Peyer's patch (tissue), 4 donors: ENCODE measurements at regions not wholly inside any gene's neighbourhood (a gene's known extent, or its start where the extent isn't known, plus 50 kb on each side); places are given as distances from the start of the nearest gene placed in this dataset.

Source experiments
- POLR2A ChIP-seq, 2 donors: fragments of 450-650 bp; IDR thresholded peaks; one replicate each; pipeline ENCODE4 v1.5.1; 2017; ENCODE audit warnings: antibody characterized with exemption in 2 of 2, mild to moderate bottlenecking in 2 of 2, moderate library complexity in 2 of 2
- TF ChIP-seq, protein P1 (sequence below), 6 experiments: fragments of 450-650 bp in 4 of 6; fragments of 200-600 bp in 2 of 6; sonication (generic) in 1 of 6; IDR thresholded peaks; one replicate each; pipeline ENCODE4 v1.5.1; 2017 to 2019; ENCODE audit warnings: antibody characterized with exemption in 6 of 6, mild to moderate bottlenecking in 3 of 6, moderate library complexity in 1 of 6

DNA sequence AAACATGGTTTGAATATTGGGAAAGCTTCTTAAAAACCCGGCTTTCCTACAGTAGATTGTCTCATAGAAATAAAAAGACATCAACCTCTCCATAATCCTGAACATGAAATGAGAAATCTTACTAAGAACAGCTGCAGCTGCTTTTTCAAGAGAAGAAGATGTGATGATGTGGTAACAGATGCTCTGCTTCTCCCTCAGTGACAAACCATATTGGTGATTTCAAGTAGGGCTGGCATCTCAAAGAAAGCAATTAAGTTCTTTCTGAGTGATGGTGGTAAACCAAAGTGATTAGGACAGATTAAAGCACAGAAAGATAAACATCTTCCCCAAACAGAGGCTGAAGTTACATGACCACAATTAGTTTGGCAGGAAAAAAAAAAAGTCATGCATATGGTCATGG is 1477.7 kb downstream of the RAPGEF2 start:
- TF ChIP-seq, protein P1, sequence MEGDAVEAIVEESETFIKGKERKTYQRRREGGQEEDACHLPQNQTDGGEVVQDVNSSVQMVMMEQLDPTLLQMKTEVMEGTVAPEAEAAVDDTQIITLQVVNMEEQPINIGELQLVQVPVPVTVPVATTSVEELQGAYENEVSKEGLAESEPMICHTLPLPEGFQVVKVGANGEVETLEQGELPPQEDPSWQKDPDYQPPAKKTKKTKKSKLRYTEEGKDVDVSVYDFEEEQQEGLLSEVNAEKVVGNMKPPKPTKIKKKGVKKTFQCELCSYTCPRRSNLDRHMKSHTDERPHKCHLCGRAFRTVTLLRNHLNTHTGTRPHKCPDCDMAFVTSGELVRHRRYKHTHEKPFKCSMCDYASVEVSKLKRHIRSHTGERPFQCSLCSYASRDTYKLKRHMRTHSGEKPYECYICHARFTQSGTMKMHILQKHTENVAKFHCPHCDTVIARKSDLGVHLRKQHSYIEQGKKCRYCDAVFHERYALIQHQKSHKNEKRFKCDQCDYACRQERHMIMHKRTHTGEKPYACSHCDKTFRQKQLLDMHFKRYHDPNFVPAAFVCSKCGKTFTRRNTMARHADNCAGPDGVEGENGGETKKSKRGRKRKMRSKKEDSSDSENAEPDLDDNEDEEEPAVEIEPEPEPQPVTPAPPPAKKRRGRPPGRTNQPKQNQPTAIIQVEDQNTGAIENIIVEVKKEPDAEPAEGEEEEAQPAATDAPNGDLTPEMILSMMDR (IDR thresholded peaks at IDR 0.05), result no peak
- TF ChIP-seq POLR2A (IDR thresholded peaks at IDR 0.05), result no peak
